Glutamatergic neuron (in vitro differentiated cells): ENCODE measurements at regions not wholly inside any gene's neighbourhood (a gene's known extent, or its start where the extent isn't known, plus 50 kb on each side); places are given as distances from the start of the nearest gene placed in this dataset.

Experiments used
- DNase-seq: peaks from one replicate; pipeline ENCODE4 v3.0.0; 2022
- H3K27ac Mint-ChIP-seq: one replicate; pipeline ENCODE4 v1.8.0; 2020; ENCODE audit warnings: mild to moderate bottlenecking, mixed read lengths, inconsistent platforms; ENCODE audit not compliant: unreplicated experiment
- H3K27me3 Mint-ChIP-seq: one replicate; pipeline ENCODE4 v1.8.0; 2020; ENCODE audit warnings: mild to moderate bottlenecking, moderate library complexity, mixed read lengths, inconsistent platforms; ENCODE audit not compliant: unreplicated experiment
- H3K36me3 Mint-ChIP-seq: one replicate; pipeline ENCODE4 v1.8.0; 2020; ENCODE audit warnings: mild to moderate bottlenecking, mixed read lengths, inconsistent platforms; ENCODE audit not compliant: unreplicated experiment
- H3K4me1 Mint-ChIP-seq: one replicate; pipeline ENCODE4 v1.8.0; 2020; ENCODE audit warnings: mild to moderate bottlenecking, low read depth, mixed read lengths, inconsistent platforms; ENCODE audit not compliant: unreplicated experiment
- H3K4me3 Mint-ChIP-seq: one replicate; pipeline ENCODE4 v1.8.0; 2020; ENCODE audit warnings: mild to moderate bottlenecking, mixed read lengths, inconsistent platforms; ENCODE audit not compliant: unreplicated experiment
- H3K9me3 Mint-ChIP-seq: one replicate; pipeline ENCODE4 v1.8.0; 2020; ENCODE audit warnings: mild to moderate bottlenecking, moderate library complexity, mixed read lengths, inconsistent platforms; ENCODE audit not compliant: unreplicated experiment
- CTCF ChIP-seq: fragments of 200-600 bp; sonication (generic); IDR thresholded peaks from one replicate; pipeline ENCODE4 v1.5.0; 2021; ENCODE audit not compliant: partially characterized antibody, unreplicated experiment

GRCh38 chr3:24663406-24663805 lies 168.8 kb upstream of the THRB start:
- Mint-ChIP-seq H3K27ac (no peak overlapping the region), H3K27me3 (peaks cover 1% of the 10 kb centered on the region), H3K4me3 (no peak overlapping the region), H3K4me1 (no peaks in the 10 kb centered on the region), H3K9me3 (peaks cover 3% of the 10 kb centered on the region), H3K36me3 (no peaks in the 10 kb centered on the region)
- no peak for TF ChIP-seq CTCF
- DNase-seq, result no peak

DNA sequence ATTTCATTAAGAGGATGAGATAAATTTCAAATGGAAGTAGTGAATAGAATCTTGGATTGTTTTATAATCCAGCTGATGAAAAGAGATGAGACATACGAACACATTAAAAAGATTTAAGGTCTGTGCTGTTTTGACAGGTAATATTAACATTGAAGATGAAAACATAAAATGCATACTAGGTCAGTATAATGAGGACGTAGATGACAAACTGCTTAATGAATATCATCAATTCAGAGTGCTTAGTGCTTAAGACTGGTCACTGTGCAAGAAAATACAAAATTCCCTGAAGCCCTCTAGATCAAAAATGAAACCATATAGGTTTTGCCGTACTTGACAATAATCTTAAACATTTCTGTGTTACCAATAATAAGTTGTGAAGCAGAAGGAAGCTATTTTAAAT lies 173.4 kb upstream of the THRB start:
- H3K36me3 Mint-ChIP-seq, result no peaks in the 10 kb centered on the region
- peaks cover 3% of the 10 kb centered on the region for H3K9me3 Mint-ChIP-seq
- DNase-seq, result no peak
- no peaks in the 10 kb centered on the region for H3K4me1 Mint-ChIP-seq
- no peaks in the 10 kb centered on the region for H3K27me3 Mint-ChIP-seq
- TF ChIP-seq CTCF, result no peak
- H3K27ac Mint-ChIP-seq, result no peak overlapping the region
- no peak overlapping the region for H3K4me3 Mint-ChIP-seq

DNA sequence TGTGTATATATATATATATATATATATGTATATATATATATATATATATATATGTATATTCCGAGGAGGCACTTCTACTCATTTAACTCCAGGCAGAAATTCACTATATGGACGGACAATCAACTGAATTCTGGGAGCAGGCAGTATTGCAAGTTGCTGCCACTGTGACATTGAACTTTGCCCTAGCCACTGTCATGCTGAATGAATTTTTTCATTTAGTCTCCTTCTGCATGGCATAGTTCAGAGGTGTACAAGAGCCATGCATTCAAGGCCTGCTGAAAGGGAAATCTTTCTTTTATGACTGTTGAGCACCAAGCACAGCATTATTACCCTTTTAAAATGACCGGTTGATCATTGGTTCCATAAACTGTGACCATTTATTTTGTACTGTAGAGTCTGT lies 176.2 kb upstream of the THRB start:
- Mint-ChIP-seq H3K9me3 (no peaks in the 10 kb centered on the region), H3K4me3 (no peak overlapping the region), H3K27me3 (no peaks in the 10 kb centered on the region), H3K36me3 (no peaks in the 10 kb centered on the region), H3K4me1 (no peaks in the 10 kb centered on the region), H3K27ac (no peak overlapping the region)
- no peak for DNase-seq
- TF ChIP-seq CTCF, result no peak

DNA sequence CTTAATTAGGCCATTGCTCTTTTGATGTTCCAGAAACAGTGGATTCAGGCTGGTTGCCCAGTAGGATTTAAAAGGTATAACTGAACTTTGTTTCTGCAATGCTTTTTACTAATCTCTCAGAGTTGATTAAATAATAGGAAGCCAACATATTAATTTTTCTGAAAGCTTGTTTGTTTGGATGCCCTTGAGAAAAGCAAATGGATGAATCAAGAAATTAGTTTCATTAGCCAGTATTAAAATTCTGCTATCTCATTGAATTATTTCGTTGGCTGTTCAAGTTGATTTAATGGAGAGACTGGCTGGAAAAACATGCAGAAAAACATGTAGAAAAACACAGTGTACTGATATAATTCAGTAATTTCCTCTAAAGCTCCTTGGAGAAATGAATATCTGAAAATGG lies 178.9 kb upstream of the THRB start:
- H3K4me1 Mint-ChIP-seq, result no peaks in the 10 kb centered on the region

DNA sequence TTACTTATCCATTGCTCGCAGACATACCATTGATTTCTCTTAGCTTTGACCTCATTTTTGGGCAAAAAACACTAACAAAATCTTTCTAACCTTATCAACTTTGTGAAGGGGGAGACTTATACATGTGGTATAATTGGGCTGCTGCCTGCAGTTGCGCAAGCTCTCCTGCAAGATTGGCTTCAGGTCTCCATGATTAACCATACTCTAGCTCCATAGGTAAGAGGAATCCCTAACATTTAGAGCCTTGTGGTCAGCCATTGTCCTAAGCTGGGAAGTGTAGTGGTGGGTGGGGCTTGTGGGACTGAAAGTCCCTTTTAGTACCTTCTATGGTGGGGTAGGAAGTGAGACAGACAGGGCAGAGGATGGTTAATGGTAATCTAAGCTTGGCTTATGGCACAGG lies 179.6 kb upstream of the THRB start:
- no peaks in the 10 kb centered on the region for H3K27me3 Mint-ChIP-seq
- no peaks in the 10 kb centered on the region for H3K9me3 Mint-ChIP-seq
- DNase-seq, result no peak
- no peaks in the 10 kb centered on the region for H3K4me1 Mint-ChIP-seq
- no peak for TF ChIP-seq CTCF
- no peak overlapping the region for H3K27ac Mint-ChIP-seq
- no peaks in the 10 kb centered on the region for H3K36me3 Mint-ChIP-seq
- H3K4me3 Mint-ChIP-seq, result no peak overlapping the region

More for the DNA sequence above, 178.9 kb upstream of the THRB start:
- Mint-ChIP-seq H3K4me3 (no peak overlapping the region), H3K9me3 (no peaks in the 10 kb centered on the region), H3K36me3 (no peaks in the 10 kb centered on the region), H3K27ac (no peak overlapping the region), H3K27me3 (no peaks in the 10 kb centered on the region)
- TF ChIP-seq CTCF, result no peak
- no peak for DNase-seq
